Right kidney (tissue), 1 donor: ENCODE measurements at regions not wholly inside any gene's neighbourhood (a gene's known extent, or its start where the extent isn't known, plus 50 kb on each side); places are given as distances from the start of the nearest gene placed in this dataset.

Source experiments
- DNase-seq: peaks from one replicate; pipeline ENCODE4 v3.0.0-alpha.2; 2016

DNA sequence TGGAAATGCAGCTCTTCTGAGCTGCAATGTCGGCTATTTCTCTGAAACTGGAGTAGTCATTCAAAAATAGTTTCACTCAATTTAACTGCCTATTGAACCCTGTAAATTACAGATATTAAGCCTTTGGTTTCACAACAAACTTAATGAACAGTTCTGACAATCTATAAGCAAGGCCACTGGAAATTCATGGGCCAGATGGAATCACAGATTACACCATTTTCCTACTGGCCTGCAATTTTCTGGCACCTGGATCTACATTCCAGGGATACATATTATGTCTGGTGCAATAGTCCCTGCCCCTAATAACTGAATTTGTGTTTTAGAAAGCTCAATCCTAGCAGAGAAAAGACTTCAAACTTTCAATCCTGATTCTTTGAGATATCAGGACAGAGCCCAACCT lies 551.7 kb downstream of the RNF144A start:
- DNase-seq, result no peak

DNA sequence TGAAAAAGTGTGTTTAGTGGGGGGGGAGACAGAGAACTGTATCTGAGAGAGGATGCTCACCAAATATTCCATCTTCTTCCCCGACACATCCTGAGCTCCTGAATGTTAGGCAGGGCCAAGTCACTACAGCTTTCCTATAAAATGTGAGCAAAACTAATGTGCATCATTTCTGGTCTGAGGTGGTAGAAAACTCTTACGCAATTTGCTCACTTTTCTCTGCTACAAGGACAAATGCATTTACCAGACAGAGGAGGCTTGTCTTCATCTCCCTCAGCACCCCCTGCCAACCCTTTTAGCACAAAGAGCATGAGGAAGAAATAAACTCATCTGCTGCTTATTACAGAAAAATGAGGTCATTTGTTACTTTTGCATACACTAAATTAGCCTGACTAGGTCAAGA lies 554.0 kb downstream of the RNF144A start:
- DNase-seq, result no peak

DNA sequence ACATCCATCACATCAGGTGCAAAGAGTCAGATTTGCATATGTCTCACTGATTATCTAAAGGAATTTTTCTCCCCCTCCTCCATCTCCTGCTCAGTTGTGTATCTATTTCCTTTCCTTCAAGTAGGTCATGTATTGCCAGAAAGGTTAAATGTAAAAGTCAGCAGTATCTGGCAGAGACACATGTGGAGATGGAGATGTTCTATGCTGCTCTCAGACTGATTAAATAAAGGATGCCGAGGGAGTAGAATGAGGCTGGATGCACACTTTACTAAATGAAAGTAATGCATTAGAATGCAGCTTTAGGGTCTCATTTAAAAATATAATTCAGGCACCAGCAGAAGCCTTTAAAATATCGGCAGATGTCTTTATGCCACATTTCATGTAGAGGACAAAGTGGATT lies 555.3 kb downstream of the RNF144A start:
- no peak for DNase-seq

DNA sequence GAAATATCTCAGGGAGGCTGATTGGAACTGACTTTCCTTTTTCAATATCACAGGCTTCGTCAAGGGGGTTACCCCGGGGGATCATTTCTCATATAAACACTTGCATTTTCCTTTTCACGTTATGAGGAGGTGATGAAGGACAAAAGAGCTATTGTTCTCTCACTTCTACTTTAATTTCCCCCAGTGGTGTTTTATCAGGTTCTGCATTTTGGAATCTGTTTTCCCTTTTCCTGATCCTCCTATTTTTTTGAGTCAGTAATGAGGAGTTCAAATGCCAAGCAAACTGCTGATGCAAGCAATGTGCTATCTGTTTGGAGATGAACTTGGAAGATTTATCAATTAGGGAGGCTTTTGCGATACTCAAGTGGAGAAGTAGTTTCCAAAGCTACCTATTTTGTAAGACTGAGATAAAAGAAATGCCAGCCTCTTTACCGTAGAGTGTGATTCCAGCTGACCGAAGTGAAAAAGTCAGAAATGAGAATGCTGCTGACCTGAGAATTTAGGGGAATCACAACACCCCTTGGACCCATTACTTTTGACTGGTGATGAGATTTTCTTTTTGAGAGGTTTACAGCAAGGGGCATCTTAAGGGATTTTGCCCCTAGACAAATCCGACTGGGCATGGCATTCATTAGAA lies 556.0 kb downstream of the RNF144A start:
- no peak for DNase-seq

DNA sequence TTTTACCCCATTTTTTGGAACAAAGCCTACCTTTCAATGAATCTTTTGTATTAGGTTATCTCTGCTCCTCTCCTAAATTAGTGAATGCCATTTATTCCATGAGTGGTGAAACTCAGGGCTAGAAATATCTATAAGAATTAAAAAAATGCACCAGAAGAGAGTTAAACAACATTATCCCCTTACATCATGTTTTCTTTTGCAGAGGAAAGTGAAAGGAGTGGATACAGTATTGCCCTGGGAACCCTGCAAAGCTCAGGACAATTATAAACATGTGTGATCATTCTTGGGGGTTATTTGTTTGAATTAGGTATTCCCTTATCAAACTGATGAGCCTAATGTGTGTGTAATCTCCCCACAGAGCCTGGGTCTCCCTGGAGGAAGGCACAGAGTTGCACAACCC lies 559.2 kb downstream of the RNF144A start:
- DNase-seq, result no peak

DNA sequence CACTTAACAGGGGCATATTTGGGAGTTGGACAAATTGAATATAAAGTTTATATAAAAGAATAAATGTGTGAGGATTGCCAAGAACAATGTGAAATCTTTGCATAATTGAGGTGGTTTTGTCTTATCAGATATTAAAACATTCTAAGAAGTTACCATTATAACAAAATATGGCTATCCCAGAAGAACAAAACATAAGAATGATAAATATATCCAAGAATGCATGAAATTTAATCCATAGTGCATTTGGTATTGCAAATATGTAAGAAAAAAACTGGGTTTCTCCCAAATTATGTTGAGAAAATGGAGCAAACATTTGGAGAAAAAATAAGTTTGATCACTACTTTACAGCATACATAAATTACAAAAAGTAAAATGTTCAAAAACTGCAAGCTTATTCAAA lies 562.4 kb downstream of the RNF144A start:
- no peak for DNase-seq

DNA sequence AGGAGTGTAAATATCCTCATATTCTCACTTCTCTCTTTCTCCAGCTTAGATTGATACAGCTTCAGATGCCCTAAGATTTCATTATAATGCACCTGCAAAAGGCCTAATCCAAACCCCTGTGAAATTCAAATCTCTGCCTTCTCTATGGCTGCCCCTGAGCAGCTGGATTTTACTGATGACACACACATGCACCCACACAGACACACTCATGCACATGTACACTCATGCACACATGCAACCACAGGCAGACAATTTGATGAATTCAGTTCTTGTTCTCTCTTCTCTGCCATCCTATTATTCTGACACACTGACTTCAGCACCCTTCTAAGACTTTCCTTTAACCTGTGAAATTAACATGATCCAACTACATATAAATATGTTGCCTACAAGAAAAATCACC lies 563.2 kb downstream of the RNF144A start:
- no peak for DNase-seq

DNA sequence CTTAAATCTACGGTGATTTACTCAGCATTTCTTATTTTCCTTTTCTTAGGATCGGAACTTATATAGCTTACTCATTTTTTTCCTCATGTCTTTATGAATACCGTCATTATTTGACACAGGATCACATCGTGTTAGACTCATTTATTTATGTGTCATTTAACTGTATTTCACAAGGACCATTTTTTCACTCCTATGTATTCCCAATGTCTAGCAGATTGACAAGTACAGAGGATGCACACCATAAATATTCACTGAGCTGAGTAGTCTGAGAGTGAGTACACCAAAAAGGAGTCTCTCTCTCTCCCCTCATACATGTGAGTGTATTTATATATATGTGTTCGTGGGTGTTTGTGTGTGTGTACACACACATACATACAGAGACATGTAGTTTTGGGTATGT lies 573.5 kb downstream of the RNF144A start:
- no peak for DNase-seq

DNA sequence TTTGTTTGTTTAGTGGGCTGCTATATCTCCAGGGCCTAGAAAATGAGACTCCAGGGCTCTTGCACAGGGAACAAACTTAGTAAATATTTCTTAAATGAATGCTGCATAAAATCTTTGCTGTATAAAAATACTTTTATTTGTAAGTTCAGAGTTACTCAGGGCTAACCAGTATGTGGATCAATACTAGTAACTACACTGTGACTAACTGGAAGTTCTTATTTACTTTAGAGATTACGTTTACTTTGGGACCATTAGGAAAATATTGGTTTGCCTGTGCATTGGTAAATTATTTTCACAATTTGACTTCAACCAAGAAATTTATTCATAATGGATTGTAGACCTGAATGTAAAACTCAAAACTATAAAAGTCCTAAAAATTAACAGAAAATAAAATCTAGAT lies 575.5 kb downstream of the RNF144A start:
- DNase-seq, result no peak

DNA sequence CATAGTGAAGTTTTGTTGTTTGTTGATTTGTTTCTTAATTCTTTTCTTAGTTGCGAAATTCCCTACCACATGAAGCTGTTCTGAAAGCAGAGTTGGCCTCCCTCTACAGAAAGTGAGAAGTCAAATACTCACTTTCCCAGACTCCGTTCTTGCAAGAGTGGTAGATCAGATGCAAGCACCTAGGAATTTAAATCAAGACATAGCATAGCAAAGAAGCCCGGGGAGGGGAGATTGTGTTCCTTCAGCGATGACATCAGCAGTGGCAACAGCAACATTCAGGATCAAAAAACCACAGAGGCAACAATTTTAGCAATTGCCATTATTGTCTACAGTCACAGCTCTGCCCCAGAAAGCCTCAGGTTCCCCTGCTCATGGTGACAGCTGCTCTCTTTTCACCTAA lies 580.0 kb downstream of the RNF144A start:
- no peak for DNase-seq

DNA sequence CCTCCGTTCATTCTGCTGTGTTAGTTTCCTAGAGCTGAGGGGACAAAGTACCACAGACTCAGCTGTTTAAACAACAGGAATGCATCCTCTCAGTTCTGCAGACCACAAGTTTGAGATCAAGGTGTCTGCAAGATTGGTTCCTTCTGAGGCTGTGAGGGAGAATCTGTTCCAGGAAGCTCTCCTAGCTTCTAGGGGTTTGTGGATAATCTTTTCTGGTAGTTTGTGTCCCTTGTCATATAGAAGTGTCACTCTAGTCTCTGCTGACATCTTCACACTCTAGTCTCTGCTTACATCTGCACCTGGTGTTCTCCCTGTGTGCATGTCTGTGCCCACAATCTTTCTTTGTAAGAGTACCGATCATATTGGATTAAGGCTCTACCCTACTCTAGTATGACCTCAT lies 581.8 kb downstream of the RNF144A start:
- DNase-seq, result no peak

DNA sequence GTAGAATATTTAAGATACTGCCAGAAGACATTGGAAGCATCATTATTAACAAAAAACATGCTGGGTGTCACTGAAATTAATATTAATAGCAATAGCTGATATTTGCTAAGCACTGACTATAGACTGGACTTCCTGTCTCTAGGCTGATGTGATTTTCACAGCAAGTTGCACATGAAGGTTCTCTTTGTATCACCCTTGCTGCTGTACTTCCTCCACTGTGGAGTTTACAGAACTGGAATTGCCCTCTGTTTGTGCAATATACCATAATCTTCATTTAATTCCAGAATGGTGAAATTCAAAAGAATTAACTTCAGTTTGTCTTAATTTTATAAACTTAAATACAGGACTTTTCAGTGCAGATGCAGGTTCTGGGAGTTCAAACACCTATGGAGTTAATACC lies 585.1 kb downstream of the RNF144A start:
- DNase-seq, result no peak

DNA sequence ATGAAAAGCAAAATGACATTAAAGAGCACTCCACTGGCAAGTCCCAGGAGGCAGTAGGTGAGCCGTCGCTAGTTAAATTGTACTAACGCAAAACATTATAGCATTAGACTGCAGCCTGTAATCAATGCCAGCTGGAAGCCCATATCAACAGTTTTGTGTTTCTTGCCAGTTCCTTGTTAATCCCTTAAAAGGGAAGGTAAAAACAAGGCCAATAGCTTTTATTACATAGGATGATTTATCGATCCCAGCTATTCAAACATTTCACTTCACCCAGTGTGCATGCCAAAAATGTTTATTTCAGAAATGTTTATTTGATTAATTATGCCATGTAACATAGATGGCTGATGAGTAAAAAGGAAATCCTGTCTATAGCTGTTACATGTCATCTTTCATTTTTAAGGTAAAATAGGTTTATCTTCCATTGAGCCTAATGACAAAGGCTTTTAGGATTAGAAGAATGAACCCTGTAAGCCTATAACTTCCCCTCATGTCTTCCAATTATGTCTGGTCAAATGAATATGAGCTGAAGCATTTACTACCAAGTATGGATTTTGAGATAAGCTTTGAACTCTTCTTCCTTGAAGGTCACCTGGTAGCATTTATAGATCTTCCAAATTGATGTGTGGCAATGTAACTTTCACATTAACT lies 591.2 kb downstream of the RNF144A start:
- DNase-seq, result no peak

DNA sequence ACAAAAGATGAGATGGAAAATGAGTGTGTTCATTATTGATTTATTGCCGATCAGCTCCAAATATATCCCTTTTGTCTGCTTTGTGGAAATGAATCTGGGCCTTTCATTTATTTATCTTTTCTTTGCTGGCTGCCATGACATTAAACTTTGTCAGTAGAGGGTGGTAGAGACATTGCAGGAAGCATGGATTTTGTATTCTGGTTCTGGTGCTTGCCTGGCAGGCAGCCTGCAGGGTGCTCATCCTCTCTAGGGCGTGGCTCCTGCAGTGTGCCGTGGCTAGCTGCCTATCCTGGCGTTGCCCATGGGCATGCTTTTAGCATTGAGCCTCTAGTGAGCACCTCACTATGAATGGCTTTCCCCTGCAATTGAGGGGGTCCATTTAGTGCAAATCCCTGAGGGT lies 593.1 kb downstream of the RNF144A start:
- DNase-seq, result no peak

DNA sequence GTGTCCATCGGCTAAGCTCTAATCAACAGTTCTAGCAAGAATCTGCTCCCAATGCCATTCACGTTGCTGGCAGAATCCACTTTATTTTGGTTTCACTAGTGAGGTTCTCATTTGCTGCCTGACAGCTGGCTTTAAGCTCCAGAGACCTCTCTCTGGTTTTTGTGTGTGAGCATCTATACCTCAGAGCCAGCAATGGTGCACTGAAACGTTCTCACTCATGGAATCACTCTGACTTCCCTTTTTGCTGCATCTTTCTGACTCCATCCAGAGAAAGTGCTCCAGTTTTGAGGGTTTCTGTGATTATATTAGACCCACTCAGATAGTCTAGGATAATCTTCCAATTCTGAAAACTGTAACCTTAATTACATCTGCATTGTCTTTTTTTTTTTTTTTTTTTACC lies 596.6 kb downstream of the RNF144A start:
- DNase-seq, result no peak

DNA sequence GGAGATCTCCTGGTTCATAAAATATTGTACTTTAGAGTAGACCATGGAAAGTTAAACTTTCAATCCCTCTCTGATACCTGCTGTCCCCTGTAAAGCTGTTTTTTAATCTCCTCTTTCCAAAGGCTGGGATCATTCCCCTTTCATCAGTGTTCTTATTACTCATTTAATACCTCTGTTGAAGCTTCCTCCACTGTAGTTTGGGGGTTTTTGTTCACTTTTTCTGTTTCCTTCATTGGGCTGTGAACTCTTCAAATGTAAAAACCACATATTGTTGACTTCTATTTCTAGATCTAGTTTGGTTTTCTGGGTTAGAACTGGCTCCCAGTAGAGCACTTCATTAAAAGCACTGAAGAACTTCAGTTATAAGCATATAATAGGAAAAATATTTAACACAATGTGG lies 598.1 kb downstream of the RNF144A start:
- no peak for DNase-seq

DNA sequence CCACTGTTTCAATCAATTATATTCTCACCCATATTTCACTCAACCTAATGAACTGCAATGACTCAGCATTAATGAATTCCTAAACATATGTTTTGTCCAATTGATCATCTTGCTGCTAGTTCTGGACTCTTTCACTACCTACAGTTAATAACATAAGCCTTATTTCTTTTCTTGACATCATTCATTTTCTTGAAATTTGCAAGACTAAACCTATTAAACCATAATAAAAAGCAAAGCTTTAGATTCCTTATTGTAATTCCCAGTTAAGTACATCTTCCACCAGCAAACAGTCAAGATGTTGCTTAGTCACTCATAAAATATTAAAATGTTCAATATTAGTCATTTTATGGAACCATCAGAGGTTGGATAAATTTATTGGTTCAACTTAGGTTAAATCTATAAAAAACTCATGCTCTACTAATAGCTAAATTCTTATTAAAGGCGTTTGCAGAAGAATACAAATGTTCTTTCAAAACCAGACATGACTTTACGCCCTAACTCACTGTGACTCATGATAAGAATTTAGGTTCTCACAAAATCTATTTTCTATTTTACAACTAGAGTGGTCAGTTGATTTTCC lies 599.4 kb downstream of the RNF144A start:
- DNase-seq, result no peak

DNA sequence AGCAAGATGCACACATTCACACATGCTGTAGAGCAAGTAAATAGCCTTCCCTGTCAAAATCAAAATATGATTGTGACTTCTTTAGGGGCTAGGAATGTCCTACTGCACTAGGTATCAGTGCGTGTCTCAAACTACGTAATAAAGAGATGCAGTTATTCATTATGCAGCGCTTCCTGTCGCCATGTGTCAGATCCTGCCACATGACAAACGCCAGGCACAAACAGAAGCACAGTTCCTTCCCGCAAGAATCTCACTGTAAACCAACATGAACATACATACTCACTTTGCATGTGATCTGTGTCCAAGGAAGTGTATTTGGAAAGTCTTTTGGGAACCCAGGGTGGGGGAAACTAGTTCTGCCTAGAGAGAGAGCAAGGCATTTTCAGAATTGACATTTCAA lies 599.9 kb downstream of the RNF144A start:
- DNase-seq, result no peak

DNA sequence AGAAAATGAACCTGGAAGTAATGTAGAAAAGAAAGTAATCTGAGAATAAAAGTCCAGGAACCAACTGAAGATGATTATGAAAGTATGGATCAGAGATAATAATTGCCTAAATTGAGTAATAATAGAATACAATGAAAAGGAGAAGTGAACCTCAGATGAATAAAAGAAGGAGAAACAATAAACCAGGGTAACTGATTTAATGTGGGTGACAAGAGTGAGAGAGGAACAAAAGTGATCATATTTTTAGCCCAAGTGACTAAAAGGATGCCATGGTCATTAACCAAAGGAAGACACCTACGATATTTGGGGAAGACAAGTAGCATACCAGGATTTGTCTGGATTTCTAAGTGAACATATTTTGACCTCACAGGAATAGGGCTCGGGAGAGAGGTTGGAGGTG lies 600.6 kb downstream of the RNF144A start:
- no peak for DNase-seq

DNA sequence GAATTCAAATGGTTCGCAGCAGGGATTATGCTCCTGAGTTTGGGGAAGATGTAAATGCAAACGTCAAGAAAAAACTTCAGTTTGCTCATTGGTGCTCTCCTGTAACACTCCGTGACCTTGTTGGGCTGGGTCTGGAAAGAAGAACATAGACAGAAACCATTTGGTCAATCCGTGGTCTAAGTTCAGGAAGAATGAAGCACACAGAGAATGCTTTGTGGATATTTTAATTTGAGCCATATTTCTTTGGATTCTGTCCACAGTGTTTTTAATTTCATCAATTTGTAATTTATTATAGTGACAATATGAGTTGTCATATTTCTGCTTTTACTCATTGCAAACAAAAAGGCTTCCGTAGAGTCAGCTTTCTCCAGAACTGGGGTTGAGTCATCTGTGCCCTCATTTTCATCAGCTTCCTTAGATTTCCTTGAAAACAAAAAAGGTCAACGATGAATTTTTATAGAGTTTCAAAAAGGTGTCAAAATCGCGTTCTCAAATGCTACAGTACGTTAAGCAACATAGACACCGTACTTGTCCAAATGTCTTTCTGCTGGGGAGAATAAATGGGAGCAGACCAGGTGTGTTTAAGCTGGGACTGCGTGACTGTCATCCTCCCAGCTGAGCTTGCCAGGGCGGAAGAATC lies 606.4 kb downstream of the RNF144A start:
- no peak for DNase-seq

DNA sequence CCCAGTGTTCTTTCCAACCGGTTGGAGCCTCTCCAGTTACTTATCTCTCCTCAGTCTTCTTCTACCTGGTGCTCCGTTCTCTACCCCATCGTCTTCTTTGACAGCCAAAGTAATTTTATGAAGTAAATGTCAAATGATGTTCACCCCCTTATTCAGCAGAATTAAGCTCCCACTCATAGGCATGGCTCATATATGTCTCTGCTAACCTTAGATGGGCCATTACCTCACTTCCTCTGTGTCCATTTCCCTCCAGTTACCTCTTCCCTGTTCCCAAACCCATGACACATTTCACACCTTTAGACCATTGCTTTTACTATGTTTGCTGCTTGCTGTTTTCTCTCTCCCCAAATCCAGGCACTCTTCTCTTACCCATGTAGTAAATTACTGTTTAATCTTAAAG lies 607.0 kb downstream of the RNF144A start:
- no peak for DNase-seq

DNA sequence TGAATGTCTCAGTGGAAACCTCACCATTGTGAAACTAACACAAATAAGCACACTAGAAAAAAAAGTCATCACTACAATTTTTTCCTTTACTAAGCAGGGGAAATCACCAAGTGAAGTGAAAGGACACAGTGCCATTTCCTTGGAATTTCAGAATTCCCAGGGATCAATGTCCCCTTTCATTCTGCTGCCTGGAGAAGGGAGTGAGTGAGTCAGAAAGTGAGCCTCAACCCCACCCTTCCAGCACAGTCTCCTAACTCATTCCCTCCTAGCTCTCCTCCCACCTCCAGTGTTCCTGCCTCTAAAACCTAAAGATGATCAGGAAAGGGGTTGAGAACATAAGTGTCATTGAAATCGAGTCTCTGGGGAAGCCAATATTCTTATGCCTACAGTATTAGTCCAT lies 608.5 kb downstream of the RNF144A start:
- no peak for DNase-seq

DNA sequence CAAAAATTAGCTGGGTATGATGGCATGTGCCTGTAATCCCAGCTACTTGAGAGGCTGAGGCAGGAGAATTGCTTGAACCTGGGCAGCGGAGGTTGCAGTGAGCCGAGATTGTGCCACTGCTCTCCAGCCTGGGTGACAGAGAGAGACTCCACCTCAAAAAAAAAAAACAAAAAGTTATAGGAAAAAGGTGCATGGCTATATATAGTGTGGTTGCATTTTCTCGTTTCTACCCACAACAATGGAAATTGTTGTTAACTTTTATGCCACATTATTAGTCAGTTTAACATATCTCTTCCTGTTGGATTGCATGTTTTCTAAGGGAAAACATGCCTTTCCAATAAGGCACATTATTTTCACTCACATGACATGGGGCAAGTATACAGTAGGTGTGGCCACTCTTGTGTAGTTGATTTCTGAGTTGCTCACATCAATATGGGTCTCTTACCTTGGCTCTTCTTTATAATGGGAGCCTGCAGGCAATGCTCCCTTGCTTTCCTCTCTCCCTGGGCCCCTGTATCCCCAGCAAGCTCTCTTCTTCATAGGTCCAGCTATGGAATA lies 610.0 kb downstream of the RNF144A start:
- DNase-seq, result no peak

DNA sequence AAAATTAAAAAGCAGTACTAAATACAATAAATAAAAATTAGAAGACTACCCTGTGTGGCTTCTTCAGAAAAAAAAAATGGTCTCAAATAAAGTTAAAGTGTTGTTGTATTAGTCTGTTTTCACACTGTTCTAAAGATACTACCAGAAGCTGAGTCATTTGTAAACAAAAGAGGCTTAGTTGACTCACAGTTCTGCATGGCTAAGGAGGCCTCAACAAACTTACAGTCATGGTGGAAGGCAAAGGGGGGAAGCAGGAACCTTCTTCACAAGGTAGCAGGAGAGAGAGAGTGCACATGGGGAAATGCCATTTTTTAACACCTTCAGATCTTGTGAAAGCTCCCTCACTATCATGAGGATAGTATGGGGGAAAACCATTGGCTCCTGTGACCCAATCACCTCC lies 612.8 kb downstream of the RNF144A start:
- DNase-seq, result no peak
